ENCODE measurements at regions not wholly inside any gene's neighbourhood (a gene's known extent, or its start where the extent isn't known, plus 50 kb on each side); places are given as distances from the start of the nearest gene placed in this dataset.
"Not testable (repeated sequence)": the region's sequence is repeated elsewhere in the genome, so short reads cannot be mapped to it uniquely, and the experiment has no call there.

DNA sequence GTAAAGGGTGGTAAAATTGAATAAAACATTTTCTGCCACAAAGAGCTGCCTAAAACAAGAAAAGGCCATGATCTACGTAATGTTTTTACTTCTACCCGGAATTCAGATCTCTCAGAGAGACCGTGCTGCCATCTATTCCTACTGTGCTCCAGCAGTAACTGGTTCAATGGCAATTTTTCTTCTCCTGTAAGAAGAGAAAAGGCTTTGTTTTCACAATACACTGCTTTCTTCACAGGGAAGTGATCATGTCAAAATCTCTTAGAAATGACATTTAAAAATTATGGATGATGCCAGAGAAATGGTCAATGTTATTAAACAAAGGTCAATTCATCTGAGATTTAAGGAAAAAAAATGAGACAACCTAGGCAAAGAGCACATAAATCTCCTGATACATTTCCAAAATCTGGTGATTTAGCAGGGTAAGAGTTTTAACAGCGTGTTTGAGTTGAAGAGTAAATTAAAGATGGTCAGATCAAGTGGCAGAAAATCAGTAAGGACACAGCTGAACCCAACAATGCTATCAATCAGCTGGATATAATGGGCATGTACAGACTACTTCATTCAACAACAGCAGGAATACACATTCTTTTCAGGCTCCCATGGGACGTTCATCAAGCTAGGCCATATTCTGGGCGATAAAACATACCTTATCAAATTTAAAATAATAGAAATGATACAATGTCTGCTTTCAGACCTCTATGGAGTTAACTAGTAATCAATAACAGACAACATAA is 523.1 kb downstream of the CHSY3 start:
- no peak for DNase-seq

DNA sequence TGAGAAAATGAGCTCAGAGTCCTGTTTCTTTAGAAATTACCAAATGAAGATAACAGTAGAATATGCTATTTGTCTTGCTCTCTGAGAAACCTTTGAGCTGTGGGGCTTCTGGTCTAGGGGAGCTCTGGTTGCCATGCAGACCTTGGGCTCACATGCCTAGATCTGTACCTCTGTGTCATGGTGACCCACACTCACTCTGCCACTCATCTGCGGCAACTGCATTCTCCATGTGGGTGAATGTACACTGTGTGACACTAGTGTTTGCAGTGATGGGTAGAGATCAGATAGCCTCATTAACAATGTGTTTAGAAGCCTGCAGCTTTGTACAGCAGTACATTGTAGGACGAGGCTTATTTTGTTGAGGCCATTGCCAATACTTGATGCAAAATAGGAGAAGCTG is 521.2 kb downstream of the CHSY3 start:
- DNase-seq, result no peak

DNA sequence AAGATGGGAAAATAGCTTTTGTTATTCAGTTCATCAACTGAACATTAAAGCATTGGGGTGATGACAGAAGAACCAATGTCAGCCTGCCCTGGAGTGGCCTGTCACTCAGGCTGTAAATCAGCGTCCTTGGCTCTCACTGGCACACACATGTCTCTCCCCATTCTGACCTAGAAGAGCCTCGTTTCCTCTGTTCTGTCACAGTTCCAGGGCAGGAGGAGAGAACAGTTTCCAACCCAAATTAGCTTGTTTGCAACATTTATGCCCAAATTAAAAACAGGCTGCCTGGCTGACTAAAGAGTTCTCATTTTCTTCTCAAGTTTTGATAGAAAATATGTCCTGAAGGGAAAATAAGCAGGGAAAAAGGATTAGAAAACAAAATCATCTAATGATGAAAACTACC is 520.1 kb downstream of the CHSY3 start:
- no peak for DNase-seq

DNA sequence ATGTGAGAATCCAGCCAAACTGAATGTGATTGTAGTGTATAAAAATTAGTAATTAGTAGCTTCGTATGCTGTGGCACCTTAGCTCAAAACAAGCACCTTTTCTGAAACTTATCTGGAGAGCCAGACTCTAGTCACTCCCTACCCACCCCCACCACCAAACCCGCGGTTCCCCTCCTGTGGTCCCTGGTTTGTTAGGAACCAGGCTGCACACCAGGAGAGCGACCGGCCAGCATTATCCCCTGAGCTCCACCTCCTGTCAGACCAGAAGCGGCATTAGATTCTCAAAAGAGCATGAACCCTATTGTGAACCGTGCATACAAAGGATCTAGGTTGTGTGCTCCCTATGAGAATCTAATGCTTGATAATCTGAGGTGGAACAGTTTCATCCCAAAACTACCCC is 498.6 kb downstream of the CHSY3 start:
- DNase-seq, result no peak

DNA sequence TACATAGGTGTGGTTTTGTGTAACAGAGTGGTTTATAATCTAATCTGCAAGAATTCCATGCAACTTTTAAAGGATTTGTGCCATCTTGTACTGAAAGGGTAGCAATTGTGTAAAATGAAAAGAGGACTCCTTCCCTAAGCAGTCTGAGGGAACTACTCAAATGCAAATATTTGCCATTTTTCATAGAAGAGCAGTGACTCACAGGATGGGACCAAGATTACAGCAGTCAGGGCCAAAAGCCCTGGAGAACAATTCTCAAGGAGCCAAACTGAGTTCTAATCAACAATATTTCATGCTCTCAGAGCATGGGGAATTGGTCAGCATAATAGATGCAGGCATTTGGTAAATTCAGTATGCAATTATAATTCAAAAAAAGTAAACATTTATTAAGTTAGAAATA is 495.8 kb downstream of the CHSY3 start:
- DNase-seq, result no peak

DNA sequence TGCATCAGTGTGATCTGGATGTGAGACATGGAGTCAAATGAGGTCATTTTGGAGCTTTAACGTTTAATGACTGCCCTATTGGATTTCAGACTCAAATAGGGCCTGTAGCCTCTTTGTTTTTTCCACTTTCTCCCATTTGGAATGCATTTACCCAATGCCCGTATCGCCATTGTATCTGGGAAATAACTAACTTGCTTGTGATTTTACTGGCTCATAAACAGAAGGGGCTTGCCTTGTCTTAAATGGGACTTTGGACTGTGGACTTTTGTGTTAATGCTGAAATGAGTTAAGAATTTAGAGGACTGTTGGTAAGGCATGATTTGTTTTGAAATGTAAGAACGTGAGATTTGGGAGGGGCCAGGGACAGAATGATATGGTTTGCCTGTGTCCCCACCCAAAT is 494.6 kb downstream of the CHSY3 start:
- no peak for DNase-seq

DNA sequence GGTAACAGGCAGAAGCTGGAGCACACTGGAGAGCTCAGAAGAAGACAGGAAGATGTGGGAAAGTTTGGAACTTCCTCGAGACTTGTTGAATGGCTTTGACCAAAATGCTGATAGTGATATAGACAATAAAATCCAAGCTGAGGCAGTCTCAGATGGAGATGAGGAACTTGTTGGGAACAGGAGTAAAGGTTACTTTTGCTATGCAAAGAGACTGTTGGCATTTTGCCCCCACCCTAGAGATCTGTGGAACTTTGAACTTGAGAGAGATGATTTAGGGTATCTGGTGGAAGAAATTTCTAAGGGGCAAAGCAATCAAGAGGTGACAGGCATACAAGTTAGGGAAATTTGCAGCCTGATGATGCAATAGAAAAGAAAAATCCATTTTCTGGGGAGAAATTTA is 493.5 kb downstream of the CHSY3 start:
- not testable (repeated sequence) for DNase-seq

DNA sequence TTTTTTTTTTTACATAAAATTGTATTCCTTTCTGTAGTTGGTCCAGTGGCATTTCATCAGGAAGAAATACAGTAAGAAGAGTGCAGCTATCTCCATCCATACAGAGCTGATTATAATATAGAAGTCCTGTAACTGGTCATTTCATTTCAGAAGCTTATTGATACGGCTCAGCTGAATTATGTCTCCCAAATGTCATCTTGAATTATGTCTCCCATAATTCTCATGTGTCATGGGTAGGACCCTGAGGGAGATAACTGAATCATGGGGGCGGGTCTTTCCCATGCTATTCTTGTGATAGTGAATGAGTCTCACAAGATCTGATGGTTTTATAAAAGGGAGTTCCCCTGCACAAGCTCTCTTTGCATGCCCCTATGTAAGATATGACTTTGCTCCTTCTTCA is 492.9 kb downstream of the CHSY3 start:
- no peak for DNase-seq

DNA sequence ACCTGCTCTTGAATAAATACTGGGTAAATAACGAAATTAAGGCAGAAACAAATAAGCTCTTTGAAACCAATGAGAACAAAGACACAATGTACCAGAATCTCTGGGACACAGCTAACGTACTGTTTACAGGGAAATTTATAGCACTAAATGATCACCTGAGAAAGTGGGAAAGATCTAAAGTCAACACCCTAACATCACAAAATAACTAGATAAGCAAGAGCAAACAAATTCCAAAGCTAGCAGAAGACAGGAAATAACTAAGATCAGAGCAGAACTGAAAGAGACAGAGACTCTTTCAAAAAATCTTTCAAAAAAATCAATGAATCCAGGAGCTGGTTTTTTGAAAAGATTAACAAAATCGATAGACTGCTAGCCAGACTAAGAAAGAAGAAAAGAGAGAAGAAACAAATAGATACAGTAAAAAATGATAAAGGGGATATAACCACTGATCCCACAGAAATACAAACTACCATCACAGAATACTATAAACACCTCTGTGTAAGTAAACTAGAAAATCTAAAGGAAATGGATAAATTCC is 487.5 kb downstream of the CHSY3 start:
- not testable (repeated sequence) for DNase-seq

DNA sequence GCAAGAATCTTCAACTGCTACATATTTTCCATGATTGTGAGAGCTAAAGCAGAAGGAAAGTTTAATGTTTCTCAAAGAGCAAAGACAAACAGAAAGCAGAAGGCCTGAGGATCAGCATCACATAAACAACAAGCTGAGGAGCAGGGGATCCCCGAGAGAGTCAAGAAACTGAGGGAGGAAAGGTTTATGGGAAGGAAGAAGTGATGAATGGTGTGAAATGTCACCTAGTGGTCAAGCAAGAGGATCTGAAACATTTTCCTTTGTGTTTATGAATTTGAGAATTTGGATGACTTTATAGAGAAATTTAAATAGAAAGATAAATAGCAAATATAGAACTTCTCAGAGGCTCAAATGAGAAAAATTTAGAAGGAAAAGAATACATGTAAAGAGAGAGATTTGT is 481.9 kb downstream of the CHSY3 start:
- DNase-seq, result no peak

DNA sequence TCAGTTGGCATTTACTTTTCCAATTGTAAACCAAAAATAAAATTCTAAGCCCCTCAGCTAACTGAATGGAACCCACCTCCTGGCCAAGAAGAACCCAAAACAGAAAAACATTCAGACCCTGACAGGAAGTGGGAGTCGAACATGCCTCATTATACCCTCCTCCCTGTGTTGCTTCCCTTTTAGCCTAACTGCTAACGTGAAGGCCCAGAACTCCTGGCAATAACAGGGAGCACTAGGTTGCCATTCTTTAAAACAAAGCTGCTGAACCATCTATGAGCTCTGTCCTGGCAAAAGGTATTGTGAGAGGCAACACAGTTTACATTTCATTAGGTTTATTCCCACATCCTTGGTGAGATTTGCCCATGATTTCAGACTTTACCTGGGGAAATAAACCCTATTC is 481.4 kb downstream of the CHSY3 start:
- DNase-seq, result no peak

DNA sequence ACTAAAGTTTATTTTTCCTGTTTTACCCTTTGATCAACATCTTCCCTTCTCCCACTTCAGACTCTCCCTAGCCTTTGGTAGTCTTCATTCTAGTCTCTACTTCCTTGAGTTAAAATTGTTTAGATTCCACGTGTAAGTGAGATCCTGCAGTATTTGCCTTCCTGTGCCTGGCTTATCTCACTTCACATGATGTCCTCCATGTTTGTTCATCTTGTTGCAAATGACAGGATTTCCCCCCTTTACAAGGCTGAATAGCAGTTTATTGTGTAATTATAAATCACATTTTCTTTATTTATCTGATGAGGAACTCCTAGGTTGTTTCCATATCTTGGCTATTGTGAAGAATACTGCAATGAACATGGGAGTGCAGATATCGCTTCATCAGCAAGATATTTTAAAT is 461.7 kb downstream of the CHSY3 start:
- no peak for DNase-seq

DNA sequence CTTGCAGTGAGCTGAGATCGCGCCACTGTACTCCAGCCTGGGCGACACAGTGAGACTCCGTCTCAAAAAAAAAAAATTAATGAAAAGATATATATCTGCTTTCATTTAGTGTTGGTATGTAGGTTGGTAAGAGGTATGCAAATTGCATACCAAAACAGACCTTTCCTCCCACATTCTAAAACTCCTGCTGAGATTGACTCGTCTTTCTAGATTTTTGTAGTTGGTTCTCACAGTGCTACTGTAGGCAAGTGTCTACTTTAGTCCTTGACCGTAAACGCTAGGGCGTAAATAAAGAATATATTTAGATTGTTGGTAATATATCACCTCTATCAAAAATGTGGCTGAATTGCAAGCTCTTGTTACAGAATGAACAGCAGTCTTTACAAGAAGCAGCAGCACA is 445.9 kb downstream of the CHSY3 start:
- DNase-seq, result no peak

DNA sequence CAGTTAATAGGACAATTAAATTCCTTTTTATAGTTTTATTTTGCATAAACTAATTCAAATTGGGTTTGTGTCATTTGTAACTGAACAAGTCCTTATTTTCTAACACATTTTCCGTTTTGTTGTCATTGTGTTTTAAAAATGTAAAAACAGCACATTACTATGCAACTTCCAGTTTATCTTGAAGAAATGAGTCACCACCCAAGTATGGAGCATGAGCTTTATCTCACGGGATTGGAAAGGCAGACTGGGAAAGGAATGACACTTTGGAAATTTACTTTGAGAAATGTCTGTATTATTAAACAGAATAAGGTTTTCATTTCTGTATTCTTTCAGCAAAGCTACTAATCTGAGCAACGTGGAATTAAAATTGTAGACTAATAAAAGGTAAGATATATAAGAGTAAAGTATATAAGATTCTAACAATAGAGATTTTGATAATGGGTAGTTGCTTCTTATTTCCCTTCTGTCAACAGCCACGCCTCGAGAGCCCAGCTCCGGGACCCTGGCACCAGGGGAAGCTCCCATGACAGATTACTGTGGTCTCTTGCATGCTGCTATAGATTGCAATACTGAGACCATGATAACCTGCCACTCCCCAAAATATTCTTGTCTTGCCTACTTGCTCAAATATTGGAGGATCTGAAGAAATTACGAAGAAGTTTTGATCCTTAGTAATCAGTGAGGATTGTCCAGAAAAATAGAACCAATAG is 433.1 kb downstream of the CHSY3 start:
- no peak for DNase-seq

DNA sequence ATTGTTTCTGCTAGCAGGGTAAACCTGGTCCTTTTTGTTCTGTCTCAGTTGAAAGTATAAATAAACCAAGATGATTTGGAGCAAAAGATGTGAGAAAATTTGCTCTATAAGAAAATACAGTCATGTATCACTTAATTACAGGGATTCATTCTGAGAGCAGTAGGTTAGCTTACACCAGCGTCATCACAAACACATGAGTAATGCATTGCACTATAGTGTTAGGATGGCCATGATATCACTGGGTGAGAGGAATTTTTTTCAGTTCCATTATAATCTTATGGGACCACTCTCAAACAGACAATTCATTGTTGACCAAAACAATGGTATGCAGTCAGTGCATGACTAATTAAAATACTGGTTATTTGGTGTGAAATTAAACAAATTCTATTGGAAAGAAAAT is 430.9 kb downstream of the CHSY3 start:
- DNase-seq, result no peak

DNA sequence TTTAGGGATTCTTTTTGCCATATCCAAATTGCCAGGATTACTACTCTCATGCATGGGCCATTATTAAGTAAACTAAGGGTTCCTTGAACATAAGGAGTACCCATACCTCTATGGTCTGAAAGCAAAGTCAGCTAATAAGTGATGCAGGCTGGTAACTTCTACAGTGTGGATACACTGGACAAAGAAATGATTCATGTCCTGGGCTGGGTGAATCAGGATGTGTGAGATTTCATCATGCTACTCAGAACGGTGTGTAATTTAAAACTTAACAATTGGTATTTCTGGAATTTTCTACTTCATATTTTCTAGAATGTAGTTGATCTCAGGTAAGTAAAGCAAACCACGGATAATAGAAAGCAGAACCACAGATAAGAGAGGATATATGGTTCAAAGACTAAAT is 428.8 kb downstream of the CHSY3 start:
- DNase-seq, result no peak

DNA sequence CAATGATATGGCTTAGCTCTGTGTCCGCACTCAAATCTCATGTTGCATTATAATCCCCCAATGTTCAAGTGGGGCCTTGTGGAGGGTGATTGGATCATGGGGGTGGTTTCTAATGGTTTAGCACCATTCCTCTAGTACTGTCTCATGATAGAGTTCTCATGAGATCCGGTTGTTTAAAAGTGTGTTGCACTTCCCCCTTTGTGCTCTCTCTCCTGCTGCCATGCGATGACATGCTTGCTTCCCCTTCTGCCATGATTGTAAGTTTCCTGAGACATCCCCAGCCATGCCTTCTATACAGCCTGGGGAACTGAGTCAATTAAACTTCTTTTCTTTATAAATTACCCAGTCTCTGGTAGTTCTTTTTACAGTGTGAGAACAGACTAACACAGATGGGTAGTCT is 427.1 kb downstream of the CHSY3 start:
- DNase-seq, result no peak

DNA sequence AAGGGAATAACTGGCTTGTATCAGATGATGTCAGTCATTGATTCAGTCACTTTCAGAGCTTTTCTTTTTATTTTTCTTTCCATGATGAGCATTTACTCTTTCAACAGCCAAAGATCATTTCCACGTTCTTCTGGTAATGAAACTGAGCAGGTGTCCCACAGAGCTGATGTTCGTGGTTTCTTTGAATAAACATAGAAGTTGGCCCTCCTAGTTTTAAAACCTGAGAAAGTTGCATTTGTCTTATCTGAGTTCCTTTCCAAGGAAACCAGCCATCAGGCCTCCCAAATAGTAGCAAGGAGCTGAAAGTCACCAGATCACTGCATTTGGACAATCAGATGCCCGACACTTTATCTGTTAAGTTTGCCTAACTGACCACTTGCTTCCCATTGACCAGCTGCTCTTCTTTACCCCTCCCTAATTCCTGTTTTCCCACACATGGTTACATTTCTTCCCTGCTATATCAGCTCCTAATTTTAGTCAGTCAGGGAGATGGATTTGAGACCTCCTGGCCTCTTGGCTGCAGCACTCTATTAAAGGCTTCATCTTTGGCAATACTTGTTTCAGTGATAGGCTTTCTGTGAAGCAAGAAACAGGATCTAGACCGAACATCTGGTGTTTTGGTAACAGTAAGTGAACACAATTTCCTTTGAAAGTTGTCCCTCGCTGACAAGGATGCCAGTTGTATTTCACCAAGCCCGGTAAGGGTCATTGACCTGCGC is 420.8 kb downstream of the CHSY3 start:
- DNase-seq, result no peak

DNA sequence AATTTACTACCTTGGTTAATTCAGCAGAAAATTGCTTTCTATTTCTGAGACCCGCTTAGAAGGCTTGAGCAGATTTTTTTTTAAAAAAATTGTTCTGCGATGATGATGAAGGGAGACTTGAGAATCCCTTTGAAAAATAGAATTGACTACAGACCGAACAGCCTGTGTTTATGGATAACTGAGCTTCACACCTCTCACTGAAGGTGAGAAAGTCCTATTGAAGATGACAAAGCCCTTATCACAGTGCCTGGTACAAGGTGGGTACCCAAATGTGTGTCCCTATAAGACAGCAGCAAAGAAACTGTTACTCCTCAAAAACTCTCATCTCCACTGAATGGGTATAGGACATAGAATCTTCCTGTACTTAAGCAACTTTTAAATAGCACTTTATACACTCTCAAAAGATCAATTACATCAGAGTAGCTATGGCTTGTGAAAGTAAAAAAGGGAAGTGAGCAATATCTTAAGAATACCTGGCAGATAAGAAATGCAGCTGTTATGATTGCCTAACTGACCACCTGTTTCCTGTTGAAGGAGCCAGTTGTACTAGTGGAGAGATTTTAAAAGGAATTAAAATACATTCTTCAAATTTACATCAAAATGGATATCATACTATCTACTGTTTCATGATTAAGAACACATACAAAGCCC is 419.7 kb downstream of the CHSY3 start:
- DNase-seq, result no peak

DNA sequence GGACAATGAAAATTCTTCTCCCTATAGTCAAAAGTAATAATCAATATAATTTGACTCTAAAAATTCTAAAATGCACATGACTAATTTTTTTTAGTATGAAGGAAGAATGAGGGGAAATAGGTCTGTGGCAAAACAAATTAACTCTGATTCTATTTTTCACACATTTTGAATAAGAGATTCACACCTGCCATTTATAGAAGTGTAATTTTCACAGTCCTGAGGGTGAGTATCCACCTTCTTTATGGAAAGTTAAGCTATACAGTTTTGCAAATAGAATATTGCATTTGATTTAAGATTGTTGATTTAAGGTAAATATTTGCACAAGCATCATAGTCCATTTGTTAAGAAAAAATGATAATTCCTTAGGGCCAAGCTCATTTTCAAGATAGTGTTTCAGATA is 417.7 kb downstream of the CHSY3 start:
- DNase-seq, result no peak

DNA sequence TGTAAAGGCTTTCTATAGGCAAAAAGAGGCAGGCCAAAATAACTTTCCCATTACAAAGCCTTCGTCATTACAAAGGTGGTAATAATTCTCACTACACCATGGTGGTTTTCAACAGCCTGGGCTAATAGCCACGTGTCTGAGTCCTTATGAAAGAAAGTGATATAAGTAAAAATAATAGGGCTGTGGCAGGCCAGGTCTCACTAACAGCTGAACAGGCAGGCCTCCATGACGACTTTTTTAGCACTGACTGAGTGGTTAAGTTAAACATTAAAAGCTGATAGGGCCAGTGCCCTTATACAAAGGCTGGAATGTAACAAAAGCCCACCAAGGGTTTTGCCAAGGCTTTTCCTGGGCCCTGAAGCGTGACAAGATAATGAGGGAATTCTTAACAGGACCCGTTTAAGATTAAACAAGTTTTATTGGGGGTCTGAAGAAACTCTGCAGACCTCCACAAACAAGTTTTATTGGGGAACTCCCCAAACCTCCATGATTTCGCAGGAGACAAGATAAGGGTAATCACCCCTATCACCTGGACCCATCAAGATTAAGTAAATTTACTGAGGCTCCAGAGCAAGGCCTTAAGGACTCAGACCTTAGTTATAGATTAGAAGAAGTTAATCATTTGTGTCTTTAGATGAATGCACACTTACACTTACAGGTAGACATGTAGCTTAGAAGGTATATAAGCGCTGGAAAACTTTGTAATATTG is 412.9 kb downstream of the CHSY3 start:
- no peak for DNase-seq

DNA sequence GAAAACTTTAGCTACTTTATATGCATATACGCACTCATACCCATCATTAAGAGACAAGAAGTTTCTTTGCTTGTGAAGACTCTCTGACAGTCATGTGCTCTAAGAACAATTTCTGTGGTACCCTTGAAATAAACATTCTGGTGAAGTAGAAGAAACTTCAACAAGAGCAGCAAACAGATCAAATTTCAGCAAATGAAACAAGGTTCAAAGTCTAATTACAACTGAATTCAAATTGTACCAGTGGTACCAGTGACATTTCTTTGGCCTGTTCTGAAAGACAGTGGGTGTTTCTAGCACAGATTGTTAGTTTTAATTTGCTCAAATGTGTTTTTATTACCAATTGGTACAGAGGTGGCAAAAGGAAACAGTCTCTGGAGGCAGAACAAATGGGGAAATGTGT is 391.0 kb downstream of the CHSY3 start:
- DNase-seq, result no peak

DNA sequence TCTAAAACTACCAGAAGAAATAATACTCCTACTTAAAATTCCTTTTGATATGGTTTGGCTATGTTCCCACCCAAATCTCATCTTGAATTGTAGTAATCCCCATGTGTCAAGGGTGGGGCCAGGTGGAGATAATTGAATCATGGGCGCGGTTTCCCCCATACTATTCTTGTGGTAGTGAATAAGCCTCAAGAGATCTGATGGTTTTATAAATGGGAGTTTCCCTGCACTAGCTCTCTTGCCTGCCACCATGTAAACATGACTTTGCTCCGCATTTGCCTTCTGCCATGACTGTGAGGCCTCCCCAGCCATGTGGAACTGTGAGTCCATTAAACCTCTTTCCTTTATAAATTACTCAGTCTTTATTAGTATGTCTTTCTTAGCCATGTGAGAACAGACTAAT is 390.5 kb downstream of the CHSY3 start:
- not testable (repeated sequence) for DNase-seq

Data from stimulated activated naive CD4-positive, alpha-beta T cell treated with Interleukin-2 at 50 U/mL for 16 hours (primary cell).